Lung (tissue), 11 donors: ENCODE measurements at regions not wholly inside any gene's neighbourhood (a gene's known extent, or its start where the extent isn't known, plus 50 kb on each side); places are given as distances from the start of the nearest gene placed in this dataset.

Experiments used
- ATAC-seq: fragments of 200-7000 bp; cut with Tn5 transposase; one replicate; pipeline ENCODE4 v1.9.1; 2020; ENCODE audit warnings: moderate number of reproducible peaks; ENCODE audit not compliant: insufficient read depth, low FRiP score
- DNase-seq, 3 donors: peaks; one replicate each; pipeline ENCODE4 v3.0.0-alpha.2; 2013 to 2017
- H3K27ac ChIP-seq, 2 donors: one replicate each; pipeline ENCODE4 v1.5.1; 2013; ENCODE audit warnings: mild to moderate bottlenecking in 2 of 2, moderate library complexity in 2 of 2, control low read depth in 1 of 2, inconsistent platforms in 1 of 2, low read depth in 1 of 2, low read length in 1 of 2
- H3K27me3 ChIP-seq, 3 donors: one replicate each; pipeline ENCODE4 v1.5.1; 2013; ENCODE audit warnings: low read length in 2 of 3; ENCODE audit not compliant: control insufficient read depth in 3 of 3, insufficient read depth in 3 of 3
- H3K36me3 ChIP-seq, 4 donors: one replicate each; pipeline ENCODE4 v1.5.1; 2013; ENCODE audit warnings: low read length in 4 of 4, mild to moderate bottlenecking in 1 of 4, moderate library complexity in 1 of 4; ENCODE audit not compliant: control insufficient read depth in 4 of 4, insufficient read depth in 4 of 4
- H3K4me1 ChIP-seq, 5 donors: one replicate each; pipeline ENCODE4 v1.5.1; 2013; ENCODE audit warnings: low read length in 5 of 5, mild to moderate bottlenecking in 2 of 5, moderate library complexity in 1 of 5; ENCODE audit not compliant: control insufficient read depth in 5 of 5, insufficient read depth in 5 of 5
- H3K4me3 ChIP-seq: one replicate; pipeline ENCODE4 v1.5.1; 2013; ENCODE audit warnings: mild to moderate bottlenecking, control low read depth, moderate library complexity
- H3K9ac ChIP-seq, 2 donors: one replicate each; pipeline ENCODE4 v1.5.1; 2013; ENCODE audit warnings: low read length in 2 of 2, control low read depth in 1 of 2; ENCODE audit not compliant: insufficient read depth in 1 of 2
- H3K9me3 ChIP-seq, 4 donors: one replicate each; pipeline ENCODE4 v1.5.1; 2013; ENCODE audit warnings: low read length in 3 of 4, mild to moderate bottlenecking in 1 of 4, moderate library complexity in 1 of 4; ENCODE audit not compliant: control insufficient read depth in 4 of 4, insufficient read depth in 3 of 4
- WGBS, 2 donors: extraction: QIAGEN DNeasy Blood & Tissue Kit; methylation state at CpG; one replicate each; pipeline ENCODE4 v1.1.7; 2013; 5-methylcytosine and 5-hydroxymethylcytosine counted together
- TF ChIP-seq, protein P1 (sequence below): IDR thresholded peaks from 2 replicates; pipeline ENCODE4 v1.5.1; 2012; ENCODE audit warnings: mild to moderate bottlenecking; ENCODE audit errors: control extremely low read depth, extremely low read depth
- donor health status: control.
- donor health status: control.
- donor health status: Bipolar disorder and iron deficiency.
- donor health status: healthy.
- donor health status: DM: yes; HTN: yes; CAD: no.

DNA sequence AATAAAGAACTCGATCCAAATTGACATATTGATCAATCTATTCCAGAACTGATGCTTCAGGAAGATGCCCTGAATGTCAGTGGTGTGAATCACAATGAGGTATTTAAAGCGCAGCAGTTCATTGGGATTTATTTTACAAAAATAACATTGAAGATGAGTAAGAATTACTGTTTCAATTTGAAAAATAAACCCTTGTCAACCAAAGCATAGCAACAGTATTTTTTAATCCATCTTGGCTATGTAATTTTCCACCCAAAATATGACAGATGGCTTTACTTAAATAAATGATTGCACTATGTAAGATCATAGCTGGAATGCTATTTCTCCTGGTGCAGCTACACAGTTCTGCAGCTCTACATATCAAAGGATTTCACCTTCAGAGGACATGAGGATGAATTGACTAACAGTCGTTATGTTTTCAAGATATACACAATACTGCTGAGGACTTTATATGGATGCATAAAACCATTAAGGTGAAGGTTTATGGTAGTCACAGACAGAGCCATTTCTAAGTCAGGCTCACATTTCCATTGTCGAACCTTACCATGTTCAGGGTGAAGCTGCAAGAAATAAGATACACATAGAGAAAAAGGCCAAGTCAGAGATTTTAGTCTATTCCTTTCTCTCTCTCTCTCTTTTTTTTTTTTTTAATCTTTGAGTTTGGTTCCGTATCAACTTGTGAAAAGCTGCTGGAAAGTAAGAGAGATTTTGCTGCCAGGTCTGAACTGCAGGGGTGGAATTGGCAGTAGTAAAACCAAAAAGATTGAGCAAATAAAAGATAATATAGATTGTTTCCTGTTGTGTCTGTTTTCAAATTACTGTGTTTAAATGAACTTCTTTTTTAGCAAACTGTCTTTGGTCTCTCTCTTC, 398.0 kb upstream of the CDH20 start:
- TF ChIP-seq, protein P1, sequence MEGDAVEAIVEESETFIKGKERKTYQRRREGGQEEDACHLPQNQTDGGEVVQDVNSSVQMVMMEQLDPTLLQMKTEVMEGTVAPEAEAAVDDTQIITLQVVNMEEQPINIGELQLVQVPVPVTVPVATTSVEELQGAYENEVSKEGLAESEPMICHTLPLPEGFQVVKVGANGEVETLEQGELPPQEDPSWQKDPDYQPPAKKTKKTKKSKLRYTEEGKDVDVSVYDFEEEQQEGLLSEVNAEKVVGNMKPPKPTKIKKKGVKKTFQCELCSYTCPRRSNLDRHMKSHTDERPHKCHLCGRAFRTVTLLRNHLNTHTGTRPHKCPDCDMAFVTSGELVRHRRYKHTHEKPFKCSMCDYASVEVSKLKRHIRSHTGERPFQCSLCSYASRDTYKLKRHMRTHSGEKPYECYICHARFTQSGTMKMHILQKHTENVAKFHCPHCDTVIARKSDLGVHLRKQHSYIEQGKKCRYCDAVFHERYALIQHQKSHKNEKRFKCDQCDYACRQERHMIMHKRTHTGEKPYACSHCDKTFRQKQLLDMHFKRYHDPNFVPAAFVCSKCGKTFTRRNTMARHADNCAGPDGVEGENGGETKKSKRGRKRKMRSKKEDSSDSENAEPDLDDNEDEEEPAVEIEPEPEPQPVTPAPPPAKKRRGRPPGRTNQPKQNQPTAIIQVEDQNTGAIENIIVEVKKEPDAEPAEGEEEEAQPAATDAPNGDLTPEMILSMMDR = no peak
- Histone ChIP-seq H3K27ac (no peak overlapping the region), H3K36me3 (no peaks in the 10 kb centered on the region), H3K9ac (no peak overlapping the region), H3K27me3 (no peaks in the 10 kb centered on the region), H3K4me3 (no peak overlapping the region), H3K4me1 (no peaks in the 10 kb centered on the region), H3K9me3 (no peaks in the 10 kb centered on the region)
- ATAC-seq = no peak
- DNase-seq = peak in 1 of 3 donors; percentile 8
- 75 to 84% methylated on average over 5 of the region's 5 CpGs for WGBS, 2 donors

DNA sequence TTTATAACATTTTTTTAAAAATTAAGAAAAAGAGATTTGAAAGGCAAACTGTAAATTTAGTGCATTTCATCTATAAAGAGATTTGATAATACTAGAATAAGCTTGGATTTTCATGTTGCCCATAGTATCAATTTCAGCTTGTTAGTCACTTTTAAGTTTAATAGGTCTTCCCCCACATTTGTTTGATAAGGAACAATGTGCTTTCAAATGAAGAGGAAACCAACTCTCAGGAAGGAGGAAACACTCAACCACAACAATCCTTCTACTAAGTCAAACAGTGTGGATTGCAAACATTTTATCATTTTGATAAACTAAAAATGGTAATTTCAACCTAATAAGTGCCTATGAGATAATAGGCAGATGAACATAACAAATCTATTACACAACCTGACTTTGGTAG, 397.1 kb upstream of the CDH20 start:
- H3K9me3 ChIP-seq = no peaks in the 10 kb centered on the region

DNA sequence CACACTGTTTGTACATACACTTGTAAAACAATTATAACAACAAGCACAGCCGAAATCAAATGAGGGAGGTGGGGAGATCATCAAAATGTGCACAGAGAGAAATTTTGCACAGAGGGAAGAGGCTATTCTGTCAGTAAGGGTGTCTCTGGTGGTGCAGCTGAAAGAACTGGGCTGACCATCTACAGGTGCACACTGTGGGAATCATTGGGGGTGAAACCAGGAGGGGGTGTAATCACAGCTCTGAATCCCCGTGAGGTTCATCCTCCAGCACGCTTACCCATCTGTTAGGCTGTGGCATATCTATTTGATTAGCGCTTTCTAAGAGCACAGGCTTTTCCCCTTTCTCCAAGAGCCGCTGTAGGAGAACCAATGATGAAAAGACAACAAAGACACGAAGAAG, 389.9 kb upstream of the CDH20 start:
- no peak for ATAC-seq
- Histone ChIP-seq H3K9ac (no peak overlapping the region), H3K9me3 (peaks cover 0 to 1% (median 0%) of the 10 kb centered on the region in 4 donors), H3K4me1 (no peaks in the 10 kb centered on the region), H3K27me3 (no peaks in the 10 kb centered on the region), H3K36me3 (no peaks in the 10 kb centered on the region), H3K27ac (no peak overlapping the region), H3K4me3 (no peak overlapping the region)
- TF ChIP-seq, protein P1 = no peak
- WGBS, 2 donors = 83 to 94% methylated on average over 6 of the region's 6 CpGs
- no peak for DNase-seq

More for the DNA sequence above, 397.1 kb upstream of the CDH20 start:
- ATAC-seq = no peak
- TF ChIP-seq, protein P1 = no peak
- Histone ChIP-seq H3K27ac (no peak overlapping the region), H3K4me3 (no peak overlapping the region), H3K9ac (no peak overlapping the region), H3K36me3 (no peaks in the 10 kb centered on the region), H3K4me1 (no peaks in the 10 kb centered on the region), H3K27me3 (no peaks in the 10 kb centered on the region)
- no peak for DNase-seq
